NCI-H187 treated with DMSO at 0.1 percent for 48 hours (cell line): ENCODE measurements at regions not wholly inside any gene's neighbourhood (a gene's known extent, or its start where the extent isn't known, plus 50 kb on each side); places are given as distances from the start of the nearest gene placed in this dataset.
"Not testable (repeated sequence)": the region's sequence is repeated elsewhere in the genome, so short reads cannot be mapped to it uniquely, and the experiment has no call there.

Source experiments
- DNase-seq: peaks from one replicate; lab custom pipeline; 2025; lab: John Stamatoyannopoulos, UW

- no peak for DNase-seq
These were observed 376.4 kb downstream of the TCERG1L start for GRCh38 chr10:130935128-130935439.

GRCh38 chr10:130935897-130936550 is 375.5 kb downstream of the TCERG1L start:
- DNase-seq: no peak

GRCh38 chr10:130936851-130937250 is 374.7 kb downstream of the TCERG1L start:
- no peak for DNase-seq

- DNase-seq: no peak
These were observed 373.5 kb downstream of the TCERG1L start for GRCh38 chr10:130938051-130938450.

GRCh38 chr10:130938891-130939290 is 372.6 kb downstream of the TCERG1L start:
- DNase-seq: not testable (repeated sequence)

GRCh38 chr10:130941886-130942285 is 369.6 kb downstream of the TCERG1L start:
- no peak for DNase-seq

- no peak for DNase-seq
These were observed 359.4 kb downstream of the TCERG1L start for GRCh38 chr10:130952086-130952485.

- no peak for DNase-seq
These were observed 357.1 kb downstream of the TCERG1L start for GRCh38 chr10:130954326-130954905.

GRCh38 chr10:130956251-130956650 is 355.3 kb downstream of the TCERG1L start:
- DNase-seq: no peak

- no peak for DNase-seq
These were observed 354.1 kb downstream of the TCERG1L start for GRCh38 chr10:130957423-130957822.

- no peak for DNase-seq
These were observed 353.5 kb downstream of the TCERG1L start for GRCh38 chr10:130958003-130958402.

GRCh38 chr10:130958981-130959751 is 352.4 kb downstream of the TCERG1L start:
- DNase-seq: no peak

GRCh38 chr10:130959752-130960195 is 351.7 kb downstream of the TCERG1L start:
- no peak for DNase-seq

GRCh38 chr10:130960531-130960930 is 351.0 kb downstream of the TCERG1L start:
- no peak for DNase-seq

- DNase-seq: no peak
These were observed 349.8 kb downstream of the TCERG1L start for GRCh38 chr10:130961506-130962239.

GRCh38 chr10:130962240-130963051 is 349.1 kb downstream of the TCERG1L start:
- DNase-seq: no peak

- DNase-seq: no peak
These were observed 348.5 kb downstream of the TCERG1L start for GRCh38 chr10:130963052-130963393.

GRCh38 chr10:130963786-130964522 is 347.6 kb downstream of the TCERG1L start:
- no peak for DNase-seq

- DNase-seq: no peak
These were observed 346.8 kb downstream of the TCERG1L start for GRCh38 chr10:130964771-130965170.

- no peak for DNase-seq
These were observed 344.4 kb downstream of the TCERG1L start for GRCh38 chr10:130967161-130967560.

GRCh38 chr10:130967784-130968183 is 343.7 kb downstream of the TCERG1L start:
- DNase-seq: no peak
